IMR-90 (cell line): ENCODE measurements at regions not wholly inside any gene's neighbourhood (a gene's known extent, or its start where the extent isn't known, plus 50 kb on each side); places are given as distances from the start of the nearest gene placed in this dataset.

ENCODE experiments used
- ATAC-seq: fragments of 200-7000 bp; cut with Tn5 transposase; 2 replicates; pipeline ENCODE4 v1.9.1; 2020; ENCODE audit warnings: low read depth, mild to moderate bottlenecking, moderate library complexity
- BruUV-seq: library from RNA; stranded (reverse); fragments of 400-500 nt; replicated peaks from 2 replicates; lab custom pipeline; 2021; lab: Mats Ljungman, UMichigan
- CTCF ChIA-PET: fragments of 300-600 bp; formaldehyde crosslinking; extraction: SDS; loops from one replicate; lab custom pipeline; 2021; ENCODE audit warnings: antibody characterized with exemption; lab: Yijun Ruan, JAX
- POLR2A ChIA-PET: fragments of 300-600 bp; sonication (Branson Sonifier 250); formaldehyde crosslinking; loops from one replicate; lab custom pipeline; 2022; ENCODE audit warnings: antibody characterized with exemption; ENCODE audit not compliant: unreplicated experiment; lab: Charles Lee
- DNase-seq: peaks from one replicate; pipeline ENCODE4 v3.0.0; 2013
- H2AFZ ChIP-seq: replicated peaks from 2 replicates; pipeline ENCODE3; 2013; ENCODE audit warnings: low read length, mild to moderate bottlenecking; ENCODE audit not compliant: poor library complexity
- H2AK5ac ChIP-seq: 2 replicates; pipeline ENCODE4 v1.6.1; 2013; ENCODE audit warnings: low read depth, low read length, inconsistent platforms
- H2AK9ac ChIP-seq: replicated peaks from 2 replicates; pipeline ENCODE3; 2013; ENCODE audit warnings: mild to moderate bottlenecking, low read depth, low read length, moderate library complexity; ENCODE audit not compliant: poor library complexity
- H2BK120ac ChIP-seq: 2 replicates; pipeline ENCODE4 v1.6.1; 2013; ENCODE audit warnings: low read depth, low read length, inconsistent platforms
- H2BK15ac ChIP-seq: 3 replicates; pipeline ENCODE4 v1.6.1; 2013; ENCODE audit warnings: low read depth, low read length, inconsistent platforms
- H2BK20ac ChIP-seq: 2 replicates; pipeline ENCODE4 v1.6.1; 2013; ENCODE audit warnings: low read depth, mild to moderate bottlenecking, inconsistent platforms, low read length, moderate library complexity
- H2BK5ac ChIP-seq: 2 replicates; pipeline ENCODE4 v1.6.1; 2013; ENCODE audit warnings: mild to moderate bottlenecking, low read depth, low read length, inconsistent platforms; ENCODE audit not compliant: poor library complexity, severe bottlenecking
- H3K14ac ChIP-seq: replicated peaks from 2 replicates; pipeline ENCODE4 v1.6.1; 2013; ENCODE audit warnings: low read depth, low read length, inconsistent platforms
- H3K18ac ChIP-seq: 2 replicates; pipeline ENCODE4 v1.6.1; 2013; ENCODE audit warnings: low read depth, low read length, control low read depth
- H3K23ac ChIP-seq: 2 replicates; pipeline ENCODE4 v1.6.1; 2013; ENCODE audit warnings: low read depth, low read length, inconsistent platforms
- H3K27ac ChIP-seq: 2 replicates; pipeline ENCODE4 v1.5.1; 2013; ENCODE audit warnings: mild to moderate bottlenecking, control low read depth, low read length; ENCODE audit not compliant: insufficient read depth
- H3K27me3 ChIP-seq: 2 replicates; pipeline ENCODE4 v1.6.1; 2013; ENCODE audit warnings: low read length; ENCODE audit not compliant: control insufficient read depth, insufficient read depth
- H3K36me3 ChIP-seq: 2 replicates; pipeline ENCODE4 v1.6.1; 2013; ENCODE audit warnings: low read length, mixed read lengths; ENCODE audit not compliant: control insufficient read depth, insufficient read depth
- H3K4ac ChIP-seq: 2 replicates; pipeline ENCODE4 v1.6.1; 2013; ENCODE audit warnings: low read depth, low read length, inconsistent platforms
- H3K4me1 ChIP-seq: 2 replicates; pipeline ENCODE4 v1.6.1; 2013; ENCODE audit warnings: low read length, mixed read lengths; ENCODE audit not compliant: control insufficient read depth, insufficient read depth
- H3K4me2 ChIP-seq: 2 replicates; pipeline ENCODE4 v1.6.1; 2013; ENCODE audit warnings: low read depth, mild to moderate bottlenecking, control low read depth, low read length, moderate library complexity
- H3K4me3 ChIP-seq: 2 replicates; pipeline ENCODE4 v1.5.1; 2013; ENCODE audit warnings: low read depth, mild to moderate bottlenecking, control low read depth, low read length, moderate library complexity; ENCODE audit not compliant: insufficient read depth
- H3K56ac ChIP-seq: 2 replicates; pipeline ENCODE4 v1.6.1; 2013; ENCODE audit warnings: low read length, inconsistent platforms; ENCODE audit not compliant: insufficient read depth; ENCODE audit errors: extremely low read depth
- H3K79me1 ChIP-seq, 2 experiments: 2 replicates each; pipeline ENCODE4 v1.6.1; 2013; ENCODE audit warnings: low read length in 2 of 2, inconsistent platforms in 1 of 2, low read depth in 1 of 2
- H3K9ac ChIP-seq: 2 replicates; pipeline ENCODE4 v1.6.1; 2013; ENCODE audit warnings: low read depth, low read length, control low read depth
- H3K9me1 ChIP-seq: 2 replicates; pipeline ENCODE4 v1.6.1; 2013; ENCODE audit warnings: low read length, inconsistent platforms; ENCODE audit not compliant: insufficient read depth
- H3K9me3 ChIP-seq: 2 replicates; pipeline ENCODE4 v1.6.1; 2013; ENCODE audit warnings: low read length; ENCODE audit not compliant: control insufficient read depth, insufficient read depth
- H4K20me1 ChIP-seq: 2 replicates; pipeline ENCODE4 v1.6.1; 2013; ENCODE audit warnings: low read length, inconsistent platforms; ENCODE audit not compliant: insufficient read depth
- H4K5ac ChIP-seq: 2 replicates; pipeline ENCODE4 v1.6.1; 2013; ENCODE audit warnings: mild to moderate bottlenecking, low read depth, low read length, control low read depth
- H4K8ac ChIP-seq, 2 experiments: 2 replicates each; pipeline ENCODE4 v1.6.1; 2013; ENCODE audit warnings: low read depth in 2 of 2, low read length in 2 of 2, control low read depth in 1 of 2, inconsistent platforms in 1 of 2
- H4K91ac ChIP-seq: 2 replicates; pipeline ENCODE4 v1.6.1; 2013; ENCODE audit warnings: low read depth, low read length, inconsistent platforms; ENCODE audit not compliant: insufficient read depth
- BHLHE40 ChIP-seq: fragments of 150-350 bp; IDR thresholded peaks from 2 replicates; pipeline ENCODE4 v1.6.1; 2016; ENCODE audit warnings: mild to moderate bottlenecking, low read depth, low read length
- FOS ChIP-seq: fragments of 150-350 bp; IDR thresholded peaks from 2 replicates; pipeline ENCODE4 v1.6.1; 2016; ENCODE audit warnings: low read depth, low read length
- MXI1 ChIP-seq: IDR thresholded peaks from 2 replicates; pipeline ENCODE4 v1.6.1; 2012; ENCODE audit warnings: low read depth, mild to moderate bottlenecking, low read length, moderate library complexity, borderline replicate concordance
- RAD21 ChIP-seq: IDR thresholded peaks from 2 replicates; pipeline ENCODE4 v1.6.1; 2012; ENCODE audit warnings: low read length, improper control_type of control experiment
- RFX5 ChIP-seq: IDR thresholded peaks from 2 replicates; pipeline ENCODE4 v1.8.0; 2012; ENCODE audit warnings: low read depth, mild to moderate bottlenecking, low read length, moderate library complexity
- SMC3 ChIP-seq: fragments of 150-350 bp; IDR thresholded peaks from 2 replicates; pipeline ENCODE4 v1.6.1; 2016; ENCODE audit warnings: low read depth, mild to moderate bottlenecking, antibody characterized with exemption, low read length, moderate library complexity
- WGBS, 2 experiments: methylation state at CpG; one replicate each; pipeline versions ENCODE4 v1.1.5 to v1.1.7; 2013; ENCODE audit warnings: missing lambda C conversion rate in 2 of 2; ENCODE audit not compliant: insufficient read length in 1 of 2; ENCODE audit errors: extremely low coverage in 2 of 2; 5-methylcytosine and 5-hydroxymethylcytosine counted together
- dilution Hi-C: fragments of 300-500 bp; cut with HindIII; formaldehyde crosslinking; loops from one replicate; pipeline ENCODE4 v1.14.3; 2018; ENCODE audit warnings: low sequenced_read_pairs; ENCODE audit not compliant: unreplicated experiment
- in situ Hi-C: fragments of 300-500 bp; cut with MboI; formaldehyde crosslinking; loops from 3 replicates; pipeline ENCODE4 v1.14.3; 2019; ENCODE audit warnings: low sequenced_read_pairs, inconsistent platforms, mixed read lengths
- intact Hi-C: fragments of 100-400 bp; cut with micrococcal nuclease; formaldehyde crosslinking; loops from 2 replicates; pipeline ENCODE4 v1.10.0; 2022
- TF ChIP-seq, protein P1 (sequence below): fragments of 150-350 bp; IDR thresholded peaks from 2 replicates; pipeline ENCODE4 v1.6.1; 2017; ENCODE audit warnings: mild to moderate bottlenecking, antibody characterized with exemption, low read length, low read depth

DNA sequence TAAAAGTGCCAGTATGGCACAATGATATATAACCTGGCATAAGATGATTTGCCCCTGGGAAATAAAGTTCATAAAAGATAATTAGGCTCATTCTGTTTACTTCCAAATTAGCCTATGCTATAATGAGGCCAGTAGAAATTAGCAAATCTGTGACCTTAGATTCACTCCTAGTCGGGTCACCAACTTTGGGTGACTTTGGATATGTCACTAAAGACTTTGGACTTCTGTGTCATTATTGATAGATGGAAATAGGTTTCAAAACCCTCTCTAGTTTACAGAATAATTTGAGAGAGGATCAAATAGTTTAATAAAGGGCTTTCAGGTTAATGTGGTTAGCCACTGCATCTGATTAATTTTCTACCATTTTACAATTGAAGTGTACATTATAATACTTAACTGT is 1869.3 kb upstream of the FLRT2 start:
- CTCF ChIA-PET, result no interaction called here

More for the DNA sequence above, 1869.3 kb upstream of the FLRT2 start:
- H3K4me3 ChIP-seq, result no peak overlapping the region
- no peak overlapping the region for H3K9ac ChIP-seq
- no peaks in the 10 kb centered on the region for H4K20me1 ChIP-seq
- H3K56ac ChIP-seq, result no peak overlapping the region
- H3K4me2 ChIP-seq, result no peak overlapping the region
- no peak overlapping the region for H3K23ac ChIP-seq
- H4K91ac ChIP-seq, result no peak overlapping the region
- intact Hi-C loops, result no loop called here
- no peaks in the 10 kb centered on the region for H3K79me1 ChIP-seq
- no peaks in the 10 kb centered on the region for H3K36me3 ChIP-seq
- in situ Hi-C loops, result no loop called here
- ATAC-seq, result no peak
- H3K4me1 ChIP-seq, result no peaks in the 10 kb centered on the region
- H2BK120ac ChIP-seq, result no peak overlapping the region
- H2BK15ac ChIP-seq, result no peak overlapping the region
- H2BK20ac ChIP-seq, result no peak overlapping the region
- no peak overlapping the region for H2BK5ac ChIP-seq
- no peak overlapping the region for H3K27ac ChIP-seq
- TF ChIP-seq RFX5, result no peak
- no peak for TF ChIP-seq SMC3
- TF ChIP-seq, protein P1, sequence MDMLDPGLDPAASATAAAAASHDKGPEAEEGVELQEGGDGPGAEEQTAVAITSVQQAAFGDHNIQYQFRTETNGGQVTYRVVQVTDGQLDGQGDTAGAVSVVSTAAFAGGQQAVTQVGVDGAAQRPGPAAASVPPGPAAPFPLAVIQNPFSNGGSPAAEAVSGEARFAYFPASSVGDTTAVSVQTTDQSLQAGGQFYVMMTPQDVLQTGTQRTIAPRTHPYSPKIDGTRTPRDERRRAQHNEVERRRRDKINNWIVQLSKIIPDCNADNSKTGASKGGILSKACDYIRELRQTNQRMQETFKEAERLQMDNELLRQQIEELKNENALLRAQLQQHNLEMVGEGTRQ, result no peak
- TF ChIP-seq RAD21, result no peak
- no peak for TF ChIP-seq BHLHE40
- no peak for TF ChIP-seq FOS
- no peak for TF ChIP-seq MXI1
- no peaks in the 10 kb centered on the region for H3K9me3 ChIP-seq
- no CpG with 5 or more reads among the region's 1 CpG for WGBS, 2 experiments
- BruUV-seq, result no TSS peak
- no peak overlapping the region for H2AFZ ChIP-seq
- H2AK5ac ChIP-seq, result no peak overlapping the region
- no peak overlapping the region for H4K8ac ChIP-seq
- dilution Hi-C loops, result no loop called here
- DNase-seq, result no peak
- no peak overlapping the region for H3K4ac ChIP-seq
- H3K14ac ChIP-seq, result no peak overlapping the region
- H4K5ac ChIP-seq, result no peak overlapping the region
- no peaks in the 10 kb centered on the region for H3K27me3 ChIP-seq
- no peak overlapping the region for H2AK9ac ChIP-seq
- POLR2A ChIA-PET, result no interaction called here
- H3K18ac ChIP-seq, result no peak overlapping the region
- no peaks in the 10 kb centered on the region for H3K9me1 ChIP-seq
